Upper lobe of left lung (tissue), 6 donors: ENCODE measurements at regions not wholly inside any gene's neighbourhood (a gene's known extent, or its start where the extent isn't known, plus 50 kb on each side); places are given as distances from the start of the nearest gene placed in this dataset.

Experiments
- ATAC-seq, 2 donors: fragments of 200-7000 bp; cut with Tn5 transposase; one replicate each; pipeline ENCODE4 v1.9.1; 2022; ENCODE audit warnings: mild to moderate bottlenecking in 2 of 2, moderate library complexity in 2 of 2; ENCODE audit not compliant: low FRiP score in 2 of 2
- DNase-seq, 2 donors: peaks; one replicate each; pipeline ENCODE4 v3.0.0-alpha.2; 2019 to 2020
- H3K27ac ChIP-seq, 4 donors: fragments of 200-600 bp; sonication (generic); one replicate each; pipeline ENCODE4 v1.5.1; 2016 to 2019
- H3K27me3 ChIP-seq, 4 donors: fragments of 200-600 bp; sonication (generic); one replicate each; pipeline ENCODE4 v1.5.1; 2017 to 2019
- H3K36me3 ChIP-seq, 4 donors: fragments of 200-600 bp; sonication (generic); one replicate each; pipeline ENCODE4 v1.5.1; 2016 to 2019
- H3K4me1 ChIP-seq, 4 donors: fragments of 200-600 bp; sonication (generic); one replicate each; pipeline ENCODE4 v1.5.1; 2018 to 2019
- H3K4me3 ChIP-seq, 4 donors: fragments of 200-600 bp; sonication (generic); one replicate each; pipeline ENCODE4 v1.5.1; 2017 to 2019; ENCODE audit warnings: mild to moderate bottlenecking in 2 of 4, moderate library complexity in 1 of 4
- H3K9me3 ChIP-seq, 4 donors: fragments of 200-600 bp; sonication (generic); one replicate each; pipeline ENCODE4 v1.5.1; 2018 to 2019
- EP300 ChIP-seq, 4 donors: sonication (generic); formaldehyde crosslinking; IDR thresholded peaks; one replicate each; pipeline ENCODE4 v1.5.1; 2017; ENCODE audit warnings: antibody characterized with exemption in 4 of 4, control low read depth in 2 of 4
- POLR2A ChIP-seq, 4 donors: fragments of 450-650 bp; IDR thresholded peaks; one replicate each; pipeline ENCODE4 v1.5.1; 2016 to 2017; ENCODE audit warnings: antibody characterized with exemption in 4 of 4, mild to moderate bottlenecking in 2 of 4
- POLR2AphosphoS5 ChIP-seq, 2 donors: sonication (generic); formaldehyde crosslinking; IDR thresholded peaks; one replicate each; pipeline ENCODE4 v1.5.1; 2017; ENCODE audit warnings: antibody characterized with exemption in 2 of 2
- WGBS, 2 donors: methylation state at CpG; one replicate each; pipeline ENCODE4 v1.1.5; 2017 to 2018; 5-methylcytosine and 5-hydroxymethylcytosine counted together
- TF ChIP-seq, protein P1 (sequence below), 6 experiments: fragments of 450-650 bp in 4 of 6; fragments of 200-600 bp in 2 of 6; sonication (generic) in 2 of 6; IDR thresholded peaks; one replicate each; pipeline ENCODE4 v1.5.1; 2016 to 2019; ENCODE audit warnings: antibody characterized with exemption in 6 of 6
- donor health status: DM: no; HTN: no; CAD: no; lungs with moderate emphysema.
- donor health status: DM: no; HTN: yes; CAD: no; lungs with severe emphysema.

DNA sequence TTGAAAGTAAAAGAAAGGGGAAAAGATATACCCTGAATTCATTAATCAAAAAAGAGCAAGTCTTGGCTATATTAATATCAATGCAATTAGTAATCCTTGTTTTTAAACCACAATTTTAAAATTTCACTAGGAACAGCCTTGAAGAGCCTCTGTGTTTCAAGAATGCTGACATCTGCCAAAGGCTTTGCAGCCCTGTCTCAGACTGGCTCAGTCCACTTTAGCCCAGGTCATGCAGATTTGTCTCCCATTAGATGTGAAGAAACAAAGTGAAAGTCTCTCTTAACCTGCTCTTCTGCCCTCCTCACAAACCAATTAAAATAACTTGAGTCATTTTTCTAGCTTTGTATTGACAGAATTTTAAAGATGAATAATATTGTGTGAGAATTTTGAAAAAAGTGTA lies 102.7 kb upstream of the CARMIL1 start:
- no peak for ATAC-seq
- no peak for TF ChIP-seq POLR2A (IDR thresholded peaks at IDR 0.05)
- no peak for TF ChIP-seq POLR2AphosphoS5 (IDR thresholded peaks at IDR 0.05)
- TF ChIP-seq EP300 (IDR thresholded peaks at IDR 0.05), result no peak
- TF ChIP-seq, protein P1, sequence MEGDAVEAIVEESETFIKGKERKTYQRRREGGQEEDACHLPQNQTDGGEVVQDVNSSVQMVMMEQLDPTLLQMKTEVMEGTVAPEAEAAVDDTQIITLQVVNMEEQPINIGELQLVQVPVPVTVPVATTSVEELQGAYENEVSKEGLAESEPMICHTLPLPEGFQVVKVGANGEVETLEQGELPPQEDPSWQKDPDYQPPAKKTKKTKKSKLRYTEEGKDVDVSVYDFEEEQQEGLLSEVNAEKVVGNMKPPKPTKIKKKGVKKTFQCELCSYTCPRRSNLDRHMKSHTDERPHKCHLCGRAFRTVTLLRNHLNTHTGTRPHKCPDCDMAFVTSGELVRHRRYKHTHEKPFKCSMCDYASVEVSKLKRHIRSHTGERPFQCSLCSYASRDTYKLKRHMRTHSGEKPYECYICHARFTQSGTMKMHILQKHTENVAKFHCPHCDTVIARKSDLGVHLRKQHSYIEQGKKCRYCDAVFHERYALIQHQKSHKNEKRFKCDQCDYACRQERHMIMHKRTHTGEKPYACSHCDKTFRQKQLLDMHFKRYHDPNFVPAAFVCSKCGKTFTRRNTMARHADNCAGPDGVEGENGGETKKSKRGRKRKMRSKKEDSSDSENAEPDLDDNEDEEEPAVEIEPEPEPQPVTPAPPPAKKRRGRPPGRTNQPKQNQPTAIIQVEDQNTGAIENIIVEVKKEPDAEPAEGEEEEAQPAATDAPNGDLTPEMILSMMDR (IDR thresholded peaks at IDR 0.05), result no peak

DNA sequence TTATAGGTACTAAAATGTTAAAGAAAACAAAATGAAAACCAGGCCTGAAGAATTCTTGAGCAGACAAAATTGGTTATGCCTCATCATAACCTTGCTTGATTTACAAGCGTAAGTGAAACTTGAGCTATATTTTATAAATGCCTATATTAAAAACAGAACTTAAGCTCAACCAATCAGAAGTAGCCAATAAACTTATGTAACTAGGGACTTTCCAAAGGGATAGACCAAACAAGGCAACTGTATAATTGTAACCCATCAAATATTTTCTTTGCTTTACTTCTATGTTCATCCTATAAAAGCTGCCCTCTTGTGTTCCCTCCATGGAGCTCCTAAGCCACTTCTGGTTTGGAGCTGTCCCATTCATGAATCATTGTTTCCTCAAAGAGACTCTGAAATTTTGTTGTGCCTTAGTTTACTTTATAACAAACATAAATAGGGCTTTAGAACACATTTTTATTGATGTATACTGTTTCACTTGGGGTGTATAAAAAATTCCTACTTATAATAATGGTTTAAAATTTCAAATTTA lies 101.6 kb upstream of the CARMIL1 start:
- no peak for ATAC-seq
- Histone ChIP-seq H3K36me3 (no peaks in the 10 kb centered on the region), H3K4me1 (peaks cover 23 to 40% (median 36%) of the 10 kb centered on the region in 4 donors), H3K9me3 (no peaks in the 10 kb centered on the region), H3K27ac (no peak overlapping the region), H3K27me3 (no peaks in the 10 kb centered on the region), H3K4me3 (no peak overlapping the region)
- WGBS, 2 donors, result 87 to 94% methylated on average over 1 of the region's 1 CpG
- no peak for DNase-seq
- TF ChIP-seq EP300 (IDR thresholded peaks at IDR 0.05), result no peak
- no peak for TF ChIP-seq POLR2AphosphoS5 (IDR thresholded peaks at IDR 0.05)

More for the DNA sequence above, 102.7 kb upstream of the CARMIL1 start:
- no peak overlapping the region for H3K4me3 ChIP-seq
- no peak for DNase-seq
- H3K27ac ChIP-seq, result no peak overlapping the region
- no peaks in the 10 kb centered on the region for H3K36me3 ChIP-seq
- H3K9me3 ChIP-seq, result no peaks in the 10 kb centered on the region
- peaks cover 23 to 40% (median 36%) of the 10 kb centered on the region in 4 donors for H3K4me1 ChIP-seq
- no peaks in the 10 kb centered on the region for H3K27me3 ChIP-seq

DNA sequence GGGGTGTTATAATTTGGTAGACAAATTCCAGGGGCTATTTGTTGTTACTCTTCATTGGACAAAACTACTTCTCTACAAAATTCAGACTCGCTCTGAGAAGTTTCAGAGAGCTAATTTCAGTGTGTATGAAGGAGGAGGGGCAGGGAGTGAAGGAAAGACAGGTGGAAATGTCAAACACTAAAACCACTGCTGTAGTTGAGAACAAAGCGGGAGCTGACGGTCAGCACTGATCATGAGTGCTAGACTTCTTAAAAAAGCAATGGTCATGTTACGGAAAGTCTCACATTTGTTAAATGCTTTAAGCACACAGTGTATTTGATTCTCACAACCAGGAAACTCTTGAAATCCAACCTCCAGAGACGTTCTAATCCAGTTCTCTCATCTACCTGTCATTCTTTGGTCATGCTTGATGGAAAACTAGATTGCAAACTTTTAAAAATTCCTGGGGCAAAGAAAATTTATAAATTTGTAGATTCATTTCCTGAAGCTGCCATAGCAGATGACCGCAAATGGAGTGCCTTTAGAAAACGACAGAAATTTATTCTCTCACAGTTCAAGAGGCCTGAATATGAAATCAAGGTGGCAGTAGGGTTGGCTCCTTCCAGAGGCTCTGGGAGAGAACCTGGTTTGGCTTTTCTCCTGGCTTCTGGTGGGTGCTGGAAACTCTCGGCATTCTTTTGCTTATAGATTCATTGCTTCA lies 100.7 kb upstream of the CARMIL1 start:
- Histone ChIP-seq H3K9me3 (no peaks in the 10 kb centered on the region), H3K4me1 (peaks cover 18 to 39% (median 29%) of the 10 kb centered on the region in 4 donors), H3K27me3 (no peaks in the 10 kb centered on the region), H3K36me3 (no peaks in the 10 kb centered on the region), H3K4me3 (no peak overlapping the region), H3K27ac (peak overlapping the region; percentile 31 to 62 (median 42))
- DNase-seq (no peak), ATAC-seq (no peak)
- TF ChIP-seq EP300 (IDR thresholded peaks at IDR 0.05) (peak in 1 of 4 donors; percentile 24), POLR2AphosphoS5 (IDR thresholded peaks at IDR 0.05) (no peak)
- 47 to 62% methylated on average over 8 of the region's 8 CpGs for WGBS, 2 donors

DNA sequence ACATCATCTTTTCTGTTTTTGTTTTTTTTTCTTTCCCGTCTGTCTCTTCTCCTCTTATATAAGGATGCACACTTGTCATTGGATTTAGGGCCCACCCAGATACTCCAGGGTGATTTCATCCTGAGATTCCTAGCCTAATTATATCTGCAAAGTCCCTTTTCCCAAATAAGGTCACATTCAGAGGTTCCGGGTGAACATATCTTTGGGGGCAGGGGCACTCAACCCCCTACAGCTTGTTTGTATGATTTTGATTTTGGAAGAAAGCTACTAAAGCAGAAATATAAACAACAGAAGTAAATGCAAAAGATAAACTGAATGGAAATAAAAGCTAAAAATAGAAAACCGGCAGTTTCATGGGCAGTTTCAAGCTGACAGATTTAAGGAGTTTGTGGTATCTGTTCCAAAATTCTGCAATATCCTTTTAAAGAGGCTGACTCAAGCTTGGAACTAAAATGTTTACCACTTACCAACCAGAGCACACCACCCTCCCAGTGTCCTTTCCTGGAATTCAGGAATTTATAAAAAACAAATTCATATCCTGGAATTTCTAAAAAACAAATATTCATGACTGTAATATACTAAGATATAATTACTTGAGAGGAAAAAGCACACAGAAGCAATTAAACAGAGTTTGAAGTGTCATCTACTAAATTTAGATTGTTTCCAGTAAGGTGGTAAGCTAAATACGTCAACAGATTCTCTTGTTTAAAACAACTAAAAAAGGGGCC lies 100.0 kb upstream of the CARMIL1 start:
- TF ChIP-seq POLR2A (IDR thresholded peaks at IDR 0.05) (no peak), EP300 (IDR thresholded peaks at IDR 0.05) (peak in 2 of 4 donors; percentile 15 to 57), POLR2AphosphoS5 (IDR thresholded peaks at IDR 0.05) (peak in 1 of 2 donors; percentile 9)
- TF ChIP-seq, protein P1 (IDR thresholded peaks at IDR 0.05), result no peak
- Histone ChIP-seq H3K27ac (peak overlapping the region; percentile 31 to 64 (median 49)), H3K4me1 (peaks cover 14 to 36% (median 24%) of the 10 kb centered on the region in 4 donors), H3K27me3 (no peaks in the 10 kb centered on the region), H3K4me3 (no peak overlapping the region), H3K36me3 (no peaks in the 10 kb centered on the region), H3K9me3 (no peaks in the 10 kb centered on the region)
- ATAC-seq (peak; percentile 72), DNase-seq (no peak)
- WGBS, 2 donors, result 19 to 37% methylated on average over 4 of the region's 4 CpGs

DNA sequence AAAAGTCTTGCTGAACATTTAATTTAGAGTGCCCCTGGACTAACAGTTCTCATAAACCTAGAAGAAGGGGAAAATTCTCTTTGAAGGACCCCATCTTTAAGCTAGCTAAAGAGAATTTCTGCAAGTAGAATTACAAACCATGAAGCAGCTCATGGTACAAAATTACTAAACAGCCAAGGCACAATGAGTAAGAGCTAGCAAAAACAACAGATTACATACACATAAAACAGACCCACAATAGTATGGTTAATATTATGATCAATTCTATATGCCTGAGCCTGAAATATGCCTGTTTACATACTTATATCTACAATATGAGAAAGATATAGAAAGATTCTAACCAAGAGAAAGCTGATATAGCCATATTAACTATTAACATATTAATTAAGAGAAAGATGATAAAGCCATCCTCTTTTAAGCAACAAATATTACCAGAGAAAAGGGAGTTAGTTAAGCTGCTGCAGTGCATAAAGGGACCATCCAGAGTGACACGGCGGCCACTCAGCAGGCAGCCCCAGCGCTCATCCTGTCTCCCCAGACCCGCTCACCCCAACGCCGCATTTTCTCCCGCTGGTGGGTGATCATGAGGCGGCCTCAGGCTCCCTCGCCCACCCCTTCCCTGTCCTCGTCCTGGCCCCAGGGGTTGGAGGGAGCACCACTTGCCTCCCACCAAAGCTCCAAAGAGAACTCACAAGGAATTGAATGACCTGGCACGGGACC lies 98.4 kb upstream of the CARMIL1 start:
- Histone ChIP-seq H3K9me3 (no peaks in the 10 kb centered on the region), H3K4me3 (no peak overlapping the region), H3K27ac (peak overlapping the region in 1 of 4 donors; percentile 16), H3K36me3 (no peaks in the 10 kb centered on the region), H3K27me3 (no peaks in the 10 kb centered on the region), H3K4me1 (peaks cover 12 to 31% (median 14%) of the 10 kb centered on the region in 4 donors)
- DNase-seq, result peak in 1 of 2 donors; percentile 52
- ATAC-seq, result no peak
- WGBS, 2 donors, result 72 to 84% methylated on average over 11 of the region's 11 CpGs
- TF ChIP-seq POLR2A (IDR thresholded peaks at IDR 0.05) (no peak), POLR2AphosphoS5 (IDR thresholded peaks at IDR 0.05) (no peak)

DNA sequence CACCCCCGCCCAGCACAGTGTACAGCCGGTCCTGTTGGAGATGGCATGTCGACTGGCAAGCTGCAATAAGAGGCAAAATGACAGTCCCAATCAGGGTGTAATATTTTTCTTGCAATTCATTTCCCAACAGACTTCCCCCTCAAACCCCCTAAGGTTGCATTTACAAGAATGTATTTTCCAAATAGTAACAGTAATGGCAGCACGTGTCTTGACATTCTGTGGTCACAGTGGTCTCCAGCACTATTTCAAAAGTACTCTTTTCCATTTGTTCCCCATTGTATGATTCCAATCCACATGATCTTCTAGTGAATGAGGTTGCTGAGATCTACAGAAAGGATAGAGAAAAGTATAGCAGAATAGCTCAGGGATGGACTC lies 97.8 kb upstream of the CARMIL1 start:
- no peak overlapping the region for H3K4me3 ChIP-seq
- no peak for ATAC-seq
- no peak overlapping the region for H3K27ac ChIP-seq
- WGBS, 2 donors, result 72 to 75% methylated on average over 3 to 4 of the region's 4 CpGs
- H3K4me1 ChIP-seq, result peaks cover 10 to 30% (median 14%) of the 10 kb centered on the region in 4 donors
- TF ChIP-seq EP300 (IDR thresholded peaks at IDR 0.05) (no peak), POLR2A (IDR thresholded peaks at IDR 0.05) (no peak), POLR2AphosphoS5 (IDR thresholded peaks at IDR 0.05) (no peak)
- no peaks in the 10 kb centered on the region for H3K9me3 ChIP-seq
- no peaks in the 10 kb centered on the region for H3K27me3 ChIP-seq
- no peaks in the 10 kb centered on the region for H3K36me3 ChIP-seq
- DNase-seq, result no peak
